GM21786 (cell line): ENCODE measurements at regions not wholly inside any gene's neighbourhood (a gene's known extent, or its start where the extent isn't known, plus 50 kb on each side); places are given as distances from the start of the nearest gene placed in this dataset.
"Not testable (repeated sequence)": the region's sequence is repeated elsewhere in the genome, so short reads cannot be mapped to it uniquely, and the experiment has no call there.

ENCODE experiments used
- ATAC-seq: cut with Tn5 transposase; IDR thresholded peaks from one replicate; pipeline ENCODE4 v1.9.1; 2021; ENCODE audit not compliant: unreplicated experiment

- not testable (repeated sequence) for ATAC-seq
These were observed 137.8 kb upstream of the LCORL start for GRCh38 chr4:18159117-18159912.

GRCh38 chr4:18155067-18156041 is 133.8 kb upstream of the LCORL start:
- ATAC-seq = no peak

- no peak for ATAC-seq
These were observed 116.6 kb upstream of the LCORL start for GRCh38 chr4:18138076-18138665.

- no peak for ATAC-seq
These were observed 112.6 kb upstream of the LCORL start for GRCh38 chr4:18134111-18134510.

- ATAC-seq = no peak
These were observed 108.7 kb upstream of the LCORL start for GRCh38 chr4:18130256-18130655.

GRCh38 chr4:18128241-18128640 is 106.7 kb upstream of the LCORL start:
- no peak for ATAC-seq

GRCh38 chr4:18127030-18127429 is 105.5 kb upstream of the LCORL start:
- ATAC-seq = no peak

GRCh38 chr4:18113710-18114331 is 92.3 kb upstream of the LCORL start:
- ATAC-seq = no peak

GRCh38 chr4:18111081-18111480 is 89.5 kb upstream of the LCORL start:
- ATAC-seq = no peak

- no peak for ATAC-seq
These were observed 88.5 kb upstream of the LCORL start for GRCh38 chr4:18110099-18110498.

- no peak for ATAC-seq
These were observed 88.1 kb upstream of the LCORL start for GRCh38 chr4:18109676-18110075.

- not testable (repeated sequence) for ATAC-seq
These were observed 86.4 kb upstream of the LCORL start for GRCh38 chr4:18107848-18108528.

- no peak for ATAC-seq
These were observed 85.1 kb upstream of the LCORL start for GRCh38 chr4:18106620-18107019.

- ATAC-seq = peak; percentile 80
These were observed 83.8 kb upstream of the LCORL start for GRCh38 chr4:18105030-18106011.

- no peak for ATAC-seq
These were observed 82.5 kb upstream of the LCORL start for GRCh38 chr4:18103876-18104605.

GRCh38 chr4:18100657-18101056 is 79.1 kb upstream of the LCORL start:
- no peak for ATAC-seq

GRCh38 chr4:18090447-18090846 is 68.9 kb upstream of the LCORL start:
- ATAC-seq = not testable (repeated sequence)

- ATAC-seq = no peak
These were observed 60.7 kb upstream of the LCORL start for GRCh38 chr4:18082236-18082635.

GRCh38 chr4:18081708-18082107 is 60.2 kb upstream of the LCORL start:
- ATAC-seq = no peak
